PC-3 (cell line): ENCODE measurements at regions not wholly inside any gene's neighbourhood (a gene's known extent, or its start where the extent isn't known, plus 50 kb on each side); places are given as distances from the start of the nearest gene placed in this dataset.

Source experiments
- ATAC-seq: fragments of 200-7000 bp; cut with Tn5 transposase; 2 replicates; pipeline ENCODE4 v1.9.1; 2020; ENCODE audit warnings: mild to moderate bottlenecking, moderate library complexity
- BruUV-seq: library from RNA; stranded (reverse); fragments of 400-500 nt; replicated peaks from 2 replicates; lab custom pipeline; 2021; lab: Mats Ljungman, UMichigan
- CTCF ChIA-PET: fragments of 300-600 bp; sonication (Branson Sonifier 250); formaldehyde crosslinking; loops from one replicate; lab custom pipeline; 2022; ENCODE audit warnings: antibody characterized with exemption; lab: Charles Lee
- POLR2A ChIA-PET: fragments of 300-600 bp; sonication (Branson Sonifier 250); formaldehyde crosslinking; loops from one replicate; lab custom pipeline; 2022; ENCODE audit warnings: antibody characterized with exemption; ENCODE audit not compliant: unreplicated experiment; lab: Charles Lee
- DNase-seq: peaks from one replicate; pipeline ENCODE4 v3.0.0-alpha.2; 2015
- H2AFZ ChIP-seq: fragments of 300-600 bp; sonication (generic); 2 replicates; pipeline ENCODE4 v1.6.0; 2016; ENCODE audit warnings: antibody characterized with exemption, low read length
- H3F3A ChIP-seq: fragments of 300-600 bp; sonication (generic); one replicate; pipeline ENCODE4 v1.6.0; 2017; ENCODE audit warnings: antibody characterized with exemption, low read length, control low read depth, mild to moderate bottlenecking; ENCODE audit not compliant: unreplicated experiment
- H3K27ac ChIP-seq: fragments of 300-600 bp; sonication (generic); 2 replicates; pipeline ENCODE4 v1.5.1; 2016; ENCODE audit warnings: mild to moderate bottlenecking, low read length
- H3K27me3 ChIP-seq: fragments of 300-600 bp; sonication (generic); 2 replicates; pipeline ENCODE4 v1.6.1; 2016; ENCODE audit warnings: low read length, mixed read lengths
- H3K36me3 ChIP-seq: fragments of 300-600 bp; sonication (generic); 2 replicates; pipeline ENCODE4 v1.6.1; 2016; ENCODE audit warnings: low read depth, mixed run types, low read length, mixed read lengths
- H3K4me1 ChIP-seq: fragments of 300-600 bp; sonication (generic); 2 replicates; pipeline ENCODE4 v1.5.1; 2016; ENCODE audit warnings: low read length; ENCODE audit not compliant: insufficient read depth
- H3K4me2 ChIP-seq: fragments of 300-600 bp; sonication (generic); 2 replicates; pipeline ENCODE4 v1.6.0; 2016; ENCODE audit warnings: low read length
- H3K4me3 ChIP-seq: fragments of 300-600 bp; sonication (generic); 2 replicates; pipeline ENCODE4 v1.5.1; 2016; ENCODE audit warnings: mild to moderate bottlenecking, low read length, mixed read lengths
- H3K79me2 ChIP-seq: fragments of 300-600 bp; sonication (generic); 2 replicates; pipeline ENCODE4 v1.6.1; 2017; ENCODE audit warnings: low read length, mixed read lengths
- H3K9ac ChIP-seq: fragments of 300-600 bp; sonication (generic); 2 replicates; pipeline ENCODE4 v1.6.0; 2016; ENCODE audit warnings: mild to moderate bottlenecking, low read length
- H3K9me2 ChIP-seq: fragments of 300-600 bp; sonication (generic); replicated peaks from 2 replicates; pipeline ENCODE4 v1.6.1; 2016; ENCODE audit warnings: mixed run types, low read length, mixed read lengths
- H3K9me3 ChIP-seq: fragments of 300-600 bp; sonication (generic); 2 replicates; pipeline ENCODE4 v1.6.1; 2016; ENCODE audit warnings: low read length, mixed read lengths
- H4K20me1 ChIP-seq: fragments of 300-600 bp; sonication (generic); 2 replicates; pipeline ENCODE4 v1.6.1; 2016; ENCODE audit warnings: low read length, mixed read lengths
- EZH2 ChIP-seq: fragments of 300-600 bp; sonication (generic); IDR thresholded peaks from one replicate; pipeline ENCODE4 v1.6.1; 2017; ENCODE audit warnings: antibody characterized with exemption, mild to moderate bottlenecking, low read length; ENCODE audit not compliant: unreplicated experiment
- EZH2phosphoT487 ChIP-seq: fragments of 300-600 bp; sonication (generic); IDR thresholded peaks from 2 replicates; pipeline ENCODE4 v1.6.1; 2018; ENCODE audit warnings: mild to moderate bottlenecking, antibody characterized with exemption, low read length, borderline replicate concordance
- intact Hi-C: fragments of 100-400 bp; cut with micrococcal nuclease; formaldehyde crosslinking; loops from 2 replicates; pipeline ENCODE4 v1.9.0; 2023
- TF ChIP-seq, protein P1 (sequence below): fragments of 300-600 bp; sonication (generic); conservative IDR thresholded peaks from 2 replicates; pipeline ENCODE4 v1.5.1; 2017; ENCODE audit warnings: antibody characterized with exemption, low read depth, mild to moderate bottlenecking, low read length

DNA sequence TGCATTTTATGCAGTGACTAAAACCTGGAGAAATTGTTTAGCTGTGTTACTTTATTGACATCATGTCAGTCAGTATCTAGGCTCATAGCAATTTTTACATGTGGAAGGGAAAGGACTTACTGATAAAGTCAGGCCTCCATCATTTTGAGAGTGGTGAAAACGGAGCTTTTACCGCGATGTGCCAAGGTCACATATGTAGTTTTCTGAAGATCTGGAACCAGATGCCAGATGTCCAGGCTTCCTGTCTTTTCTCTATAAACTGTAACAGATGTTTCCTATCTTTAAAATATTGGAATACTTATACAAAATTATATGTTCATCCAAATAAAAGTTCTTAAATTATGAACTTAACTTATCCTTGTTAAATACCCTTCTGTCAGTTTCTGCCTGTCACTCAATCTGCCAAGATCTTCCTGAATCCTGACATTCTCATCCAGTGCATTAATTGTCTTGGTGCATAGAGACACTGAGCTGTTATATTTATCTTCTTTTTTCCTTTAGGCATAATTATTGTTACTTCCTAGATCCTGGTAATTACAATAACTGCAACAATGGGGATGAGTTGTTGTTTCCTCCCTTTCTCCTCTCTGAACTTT, 1646.2 kb upstream of the TENM3 start:
- Histone ChIP-seq H3K27ac (no peak overlapping the region), H3K27me3 (no peaks in the 10 kb centered on the region), H3K9me2 (no peaks in the 10 kb centered on the region), H2AFZ (no peak overlapping the region), H3K9ac (no peak overlapping the region), H4K20me1 (no peaks in the 10 kb centered on the region), H3K36me3 (no peaks in the 10 kb centered on the region), H3K4me3 (no peak overlapping the region), H3K79me2 (no peaks in the 10 kb centered on the region), H3K9me3 (no peaks in the 10 kb centered on the region), H3F3A (no peaks in the 10 kb centered on the region), H3K4me2 (no peak overlapping the region), H3K4me1 (no peaks in the 10 kb centered on the region)
- TF ChIP-seq, protein P1, sequence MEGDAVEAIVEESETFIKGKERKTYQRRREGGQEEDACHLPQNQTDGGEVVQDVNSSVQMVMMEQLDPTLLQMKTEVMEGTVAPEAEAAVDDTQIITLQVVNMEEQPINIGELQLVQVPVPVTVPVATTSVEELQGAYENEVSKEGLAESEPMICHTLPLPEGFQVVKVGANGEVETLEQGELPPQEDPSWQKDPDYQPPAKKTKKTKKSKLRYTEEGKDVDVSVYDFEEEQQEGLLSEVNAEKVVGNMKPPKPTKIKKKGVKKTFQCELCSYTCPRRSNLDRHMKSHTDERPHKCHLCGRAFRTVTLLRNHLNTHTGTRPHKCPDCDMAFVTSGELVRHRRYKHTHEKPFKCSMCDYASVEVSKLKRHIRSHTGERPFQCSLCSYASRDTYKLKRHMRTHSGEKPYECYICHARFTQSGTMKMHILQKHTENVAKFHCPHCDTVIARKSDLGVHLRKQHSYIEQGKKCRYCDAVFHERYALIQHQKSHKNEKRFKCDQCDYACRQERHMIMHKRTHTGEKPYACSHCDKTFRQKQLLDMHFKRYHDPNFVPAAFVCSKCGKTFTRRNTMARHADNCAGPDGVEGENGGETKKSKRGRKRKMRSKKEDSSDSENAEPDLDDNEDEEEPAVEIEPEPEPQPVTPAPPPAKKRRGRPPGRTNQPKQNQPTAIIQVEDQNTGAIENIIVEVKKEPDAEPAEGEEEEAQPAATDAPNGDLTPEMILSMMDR: no peak
- TF ChIP-seq EZH2phosphoT487 (no peak), EZH2 (no peak)
- DNase-seq (no peak), ATAC-seq (no peak)
- intact Hi-C loops: no loop called here
- CTCF ChIA-PET: no interaction called here
- POLR2A ChIA-PET: no interaction called here
- no TSS peak for BruUV-seq

DNA sequence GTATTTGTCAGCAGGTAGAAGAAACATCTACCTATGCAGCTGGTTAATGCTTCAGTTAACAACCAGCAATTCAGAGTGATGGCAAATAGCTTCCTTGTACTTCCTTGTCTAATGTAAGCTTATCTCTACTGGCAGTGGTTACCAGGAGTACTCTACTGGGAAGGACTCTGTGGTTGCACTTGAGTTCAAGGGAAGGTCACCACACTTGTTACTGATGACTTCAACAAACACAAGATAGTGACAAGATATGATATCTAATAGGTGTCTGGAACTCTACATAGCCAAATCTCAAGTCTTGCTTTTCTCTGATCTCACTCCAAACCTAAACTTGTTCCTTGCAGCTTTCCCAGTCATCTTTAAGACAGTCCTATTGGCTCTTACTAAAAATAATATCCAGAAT, 1644.9 kb upstream of the TENM3 start:
- no peak for TF ChIP-seq EZH2phosphoT487
- TF ChIP-seq, protein P1: no peak
- TF ChIP-seq EZH2: no peak
- no peak for ATAC-seq
- Histone ChIP-seq H3F3A (no peaks in the 10 kb centered on the region), H3K36me3 (no peaks in the 10 kb centered on the region), H2AFZ (no peak overlapping the region), H3K27me3 (no peaks in the 10 kb centered on the region), H3K9ac (no peak overlapping the region), H3K4me3 (no peak overlapping the region), H3K4me1 (no peaks in the 10 kb centered on the region), H3K9me3 (no peaks in the 10 kb centered on the region), H3K27ac (no peak overlapping the region), H4K20me1 (no peaks in the 10 kb centered on the region), H3K9me2 (no peaks in the 10 kb centered on the region), H3K79me2 (no peaks in the 10 kb centered on the region), H3K4me2 (no peak overlapping the region)
- CTCF ChIA-PET: no interaction called here
- DNase-seq: no peak
- no TSS peak for BruUV-seq
- intact Hi-C loops: no loop called here
- POLR2A ChIA-PET: no interaction called here

DNA sequence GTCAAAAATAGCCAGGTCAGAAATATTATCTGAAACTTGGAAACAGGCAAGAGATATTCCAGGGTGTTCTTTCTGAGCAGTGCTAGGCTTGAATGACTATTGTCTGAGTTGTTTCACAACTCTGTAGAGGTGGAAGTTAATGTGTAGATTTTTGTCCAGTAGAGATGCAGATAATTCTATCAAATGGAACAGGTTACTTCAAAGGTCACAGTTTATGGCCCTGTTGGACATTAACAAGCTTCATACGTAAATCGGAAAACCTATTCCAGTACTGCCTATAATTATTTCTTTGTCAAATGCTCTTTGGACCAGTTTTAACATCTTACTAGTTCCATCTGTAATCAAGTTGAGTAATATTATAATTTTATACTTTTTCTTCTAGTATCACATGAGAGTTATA, 1639.4 kb upstream of the TENM3 start:
- ATAC-seq (no peak), DNase-seq (no peak)
- TF ChIP-seq EZH2phosphoT487 (no peak), EZH2 (no peak)
- TF ChIP-seq, protein P1: no peak
- no peak overlapping the region for H3K4me2 ChIP-seq
- no peak overlapping the region for H3K4me3 ChIP-seq
- H3K9me3 ChIP-seq: no peaks in the 10 kb centered on the region
- no peak overlapping the region for H2AFZ ChIP-seq
- no peaks in the 10 kb centered on the region; the same call in 1 of the 2 replicates for H3K27me3 ChIP-seq
- no peaks in the 10 kb centered on the region for H3K9me2 ChIP-seq
- ChIA-PET CTCF (no interaction called here), POLR2A (no interaction called here)
- BruUV-seq: no TSS peak
- no peak overlapping the region for H3K27ac ChIP-seq
- no peak overlapping the region for H3K9ac ChIP-seq
- H3K4me1 ChIP-seq: no peaks in the 10 kb centered on the region
- no peaks in the 10 kb centered on the region for H4K20me1 ChIP-seq
- H3F3A ChIP-seq: no peaks in the 10 kb centered on the region
- no peaks in the 10 kb centered on the region for H3K79me2 ChIP-seq
- intact Hi-C loops: no loop called here
- no peaks in the 10 kb centered on the region for H3K36me3 ChIP-seq
